ENCODE measurements at regions not wholly inside any gene's neighbourhood (a gene's known extent, or its start where the extent isn't known, plus 50 kb on each side); places are given as distances from the start of the nearest gene placed in this dataset.

- TF ChIP-seq ZNF462 (CRISPR knock-in tag; IDR thresholded peaks at IDR 0.05) (no peak), REST (IDR thresholded peaks at IDR 0.05; ENCODE audit: unreplicated experiment) (no peak), ZNF114 (CRISPR knock-in tag; IDR thresholded peaks at IDR 0.05) (no peak), CREB1 (CRISPR knock-in tag; IDR thresholded peaks at IDR 0.05; ENCODE audit: low read depth) (no peak), POLR2AphosphoS5 (IDR thresholded peaks at IDR 0.05; ENCODE audit: low read depth) (no peak), NANOG (IDR thresholded peaks at IDR 0.05; ENCODE audit: borderline replicate concordance) (no peak)
These were observed 173.3 kb upstream of the PARP11 start (continued) for GRCh38 chr12:4046495-4046840.

Data from GM23338 (cell line).